Coronary artery (tissue), 2 donors: ENCODE measurements at regions not wholly inside any gene's neighbourhood (a gene's known extent, or its start where the extent isn't known, plus 50 kb on each side); places are given as distances from the start of the nearest gene placed in this dataset.
"Not testable (repeated sequence)": the region's sequence is repeated elsewhere in the genome, so short reads cannot be mapped to it uniquely, and the experiment has no call there.

Experiments used
- DNase-seq: peaks from one replicate; pipeline ENCODE4 v3.0.0-alpha.2; 2017; ENCODE audit warnings: low spot score
- H3K27ac ChIP-seq, 2 donors: fragments of 200-600 bp; sonication (generic); one replicate each; pipeline ENCODE4 v1.5.1; 2016 to 2019
- H3K4me3 ChIP-seq: fragments of 200-600 bp; sonication (generic); 2 replicates; pipeline ENCODE4 v1.5.1; 2016; ENCODE audit warnings: mild to moderate bottlenecking, moderate library complexity
- TF ChIP-seq, protein P1 (sequence below): fragments of 200-600 bp; sonication (generic); IDR thresholded peaks from one replicate; pipeline ENCODE4 v1.5.1; 2019; ENCODE audit warnings: antibody characterized with exemption

- no peak overlapping the region for H3K27ac ChIP-seq
- DNase-seq, result no peak
- TF ChIP-seq, protein P1, sequence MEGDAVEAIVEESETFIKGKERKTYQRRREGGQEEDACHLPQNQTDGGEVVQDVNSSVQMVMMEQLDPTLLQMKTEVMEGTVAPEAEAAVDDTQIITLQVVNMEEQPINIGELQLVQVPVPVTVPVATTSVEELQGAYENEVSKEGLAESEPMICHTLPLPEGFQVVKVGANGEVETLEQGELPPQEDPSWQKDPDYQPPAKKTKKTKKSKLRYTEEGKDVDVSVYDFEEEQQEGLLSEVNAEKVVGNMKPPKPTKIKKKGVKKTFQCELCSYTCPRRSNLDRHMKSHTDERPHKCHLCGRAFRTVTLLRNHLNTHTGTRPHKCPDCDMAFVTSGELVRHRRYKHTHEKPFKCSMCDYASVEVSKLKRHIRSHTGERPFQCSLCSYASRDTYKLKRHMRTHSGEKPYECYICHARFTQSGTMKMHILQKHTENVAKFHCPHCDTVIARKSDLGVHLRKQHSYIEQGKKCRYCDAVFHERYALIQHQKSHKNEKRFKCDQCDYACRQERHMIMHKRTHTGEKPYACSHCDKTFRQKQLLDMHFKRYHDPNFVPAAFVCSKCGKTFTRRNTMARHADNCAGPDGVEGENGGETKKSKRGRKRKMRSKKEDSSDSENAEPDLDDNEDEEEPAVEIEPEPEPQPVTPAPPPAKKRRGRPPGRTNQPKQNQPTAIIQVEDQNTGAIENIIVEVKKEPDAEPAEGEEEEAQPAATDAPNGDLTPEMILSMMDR, result no peak
- no peak overlapping the region for H3K4me3 ChIP-seq
These were observed 196.0 kb downstream of the TMEM26 start for GRCh38 chr10:61257136-61257535.

DNA sequence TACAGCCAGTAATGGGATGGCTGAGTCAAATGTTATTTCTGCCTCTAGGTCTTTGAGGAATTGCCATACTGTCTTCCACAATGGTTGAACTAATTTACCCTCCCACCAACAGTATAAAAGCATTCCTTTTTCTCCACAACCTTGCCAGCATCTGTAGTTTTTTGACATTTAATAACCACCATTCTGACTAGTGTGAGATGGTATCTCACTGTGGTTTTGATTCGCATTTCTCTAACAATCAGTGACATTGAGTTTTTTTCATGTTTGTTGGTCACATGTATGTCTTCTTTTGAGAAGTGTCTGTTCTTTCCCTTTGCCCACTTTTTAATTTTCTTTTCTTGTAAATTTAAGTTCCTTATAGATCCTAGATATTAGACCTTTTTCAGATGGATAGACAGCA lies 200.9 kb downstream of the TMEM26 start:
- H3K27ac ChIP-seq, DNase-seq, H3K4me3 ChIP-seq: not testable (repeated sequence)

DNA sequence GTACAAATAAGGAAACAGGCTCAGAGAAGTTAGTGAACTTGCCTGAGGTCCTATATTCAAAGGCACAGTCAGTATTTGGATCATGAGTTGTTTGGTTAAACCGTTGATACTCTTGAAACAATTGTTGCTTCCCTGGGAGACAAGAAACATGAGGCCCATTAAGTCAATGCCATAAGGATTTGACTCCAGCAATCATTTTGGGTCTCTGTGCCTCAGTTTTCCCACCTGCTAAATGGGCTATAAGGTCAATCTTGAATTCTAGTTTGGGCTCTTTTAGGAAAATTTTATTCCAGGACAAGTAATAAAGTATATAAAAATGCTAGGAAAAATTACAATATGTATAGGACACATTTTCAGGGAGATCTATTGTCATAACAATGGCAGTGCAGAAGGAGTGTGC lies 202.1 kb downstream of the TMEM26 start:
- no peak for DNase-seq
- TF ChIP-seq, protein P1, result no peak
- Histone ChIP-seq H3K4me3 (no peak overlapping the region), H3K27ac (no peak overlapping the region)

DNA sequence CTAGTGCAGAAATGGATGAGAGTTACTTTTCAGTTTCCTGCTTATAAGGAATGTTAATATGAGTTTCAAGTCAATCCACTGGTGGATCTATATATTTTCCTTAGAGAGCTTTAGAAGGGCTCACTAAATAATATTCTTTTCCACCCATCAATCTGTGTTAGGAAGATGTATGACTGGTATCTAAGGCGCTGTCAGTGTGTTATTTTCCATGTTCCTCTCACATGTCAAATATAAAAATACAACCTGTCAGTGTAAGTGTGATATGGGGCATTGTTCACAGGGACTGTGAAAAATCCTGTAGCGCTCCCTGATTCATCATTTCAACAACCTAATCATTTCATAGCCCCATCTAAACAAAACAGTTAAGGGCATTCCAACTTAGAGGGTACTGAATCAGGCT lies 203.1 kb downstream of the TMEM26 start:
- TF ChIP-seq, protein P1, result no peak
- H3K4me3 ChIP-seq, result no peak overlapping the region
- H3K27ac ChIP-seq, result no peak overlapping the region
- DNase-seq, result no peak

DNA sequence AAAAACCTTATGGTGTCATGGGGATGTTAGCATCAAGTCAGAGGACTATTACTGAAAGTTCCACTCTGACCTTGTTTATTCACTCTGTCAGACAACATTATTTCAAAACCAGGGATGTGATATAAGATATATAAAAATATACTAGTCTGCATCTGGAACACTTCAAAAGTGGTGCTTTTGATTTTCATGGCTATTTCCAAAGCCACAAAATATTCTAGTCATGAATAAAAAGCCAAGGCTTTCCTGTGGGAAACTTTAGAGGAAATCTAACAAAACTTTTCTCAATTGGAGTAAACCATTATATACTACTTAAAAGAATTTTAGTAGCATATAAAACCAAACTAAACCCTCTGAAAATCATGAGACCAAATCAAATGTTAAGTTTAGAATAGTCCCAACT lies 205.2 kb downstream of the TMEM26 start:
- no peak for DNase-seq
- TF ChIP-seq, protein P1, result no peak

DNA sequence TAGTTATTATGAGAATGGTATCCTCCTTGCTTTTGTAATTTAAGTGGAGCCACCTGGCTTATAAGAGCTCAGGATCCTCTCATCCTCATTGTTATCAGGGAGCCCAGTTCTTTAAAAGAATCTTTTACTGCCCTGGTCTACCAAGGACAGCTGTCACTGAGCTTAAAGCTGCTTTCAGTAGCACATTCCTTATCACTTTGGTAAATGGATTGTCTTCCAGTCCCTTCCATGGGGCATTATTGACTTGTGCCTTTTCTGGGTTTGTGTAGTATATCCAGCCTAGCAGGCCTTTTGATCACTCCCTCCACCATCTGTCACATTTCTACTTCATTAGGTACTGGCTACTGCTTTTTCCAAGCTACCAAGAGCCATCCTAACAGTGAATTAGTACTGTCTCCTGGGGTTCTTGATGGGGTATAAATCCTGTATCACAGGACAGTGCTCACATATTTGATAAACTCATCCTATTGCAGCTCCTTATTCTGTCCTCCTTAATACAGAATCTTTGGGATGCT lies 208.9 kb downstream of the TMEM26 start:
- no peak overlapping the region for H3K27ac ChIP-seq
- DNase-seq, result no peak
- H3K4me3 ChIP-seq, result no peak overlapping the region
- TF ChIP-seq, protein P1, result no peak

More for the DNA sequence above, 205.2 kb downstream of the TMEM26 start:
- no peak overlapping the region for H3K27ac ChIP-seq
- no peak overlapping the region for H3K4me3 ChIP-seq

DNA sequence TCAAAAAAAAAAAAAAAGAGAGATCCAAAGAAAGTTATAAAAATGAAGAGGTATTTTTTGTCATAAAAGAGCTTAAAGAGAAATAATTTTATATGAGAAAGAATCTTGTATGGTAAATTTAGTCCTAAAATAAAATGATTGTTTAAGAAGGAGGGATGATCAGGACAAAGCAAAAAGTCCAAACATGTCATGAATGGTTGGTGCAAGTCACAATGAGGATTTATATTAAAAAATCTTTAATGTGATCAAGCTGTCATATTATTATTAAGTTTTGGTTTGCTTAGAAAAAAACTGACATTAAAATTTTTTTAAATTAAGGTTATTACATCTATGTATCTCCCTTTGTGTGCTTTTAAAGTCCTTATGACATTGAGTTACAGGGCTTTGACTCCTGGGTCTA lies 220.4 kb downstream of the TMEM26 start:
- no peak overlapping the region for H3K27ac ChIP-seq
- no peak overlapping the region for H3K4me3 ChIP-seq
- DNase-seq, result no peak
- TF ChIP-seq, protein P1, result no peak

GRCh38 chr10:61225939-61226338 lies 227.2 kb downstream of the TMEM26 start:
- DNase-seq, result no peak
- TF ChIP-seq, protein P1, result no peak
- Histone ChIP-seq H3K27ac (no peak overlapping the region), H3K4me3 (no peak overlapping the region)
